ENCODE measurements at regions not wholly inside any gene's neighbourhood (a gene's known extent, or its start where the extent isn't known, plus 50 kb on each side); places are given as distances from the start of the nearest gene placed in this dataset.

DNA sequence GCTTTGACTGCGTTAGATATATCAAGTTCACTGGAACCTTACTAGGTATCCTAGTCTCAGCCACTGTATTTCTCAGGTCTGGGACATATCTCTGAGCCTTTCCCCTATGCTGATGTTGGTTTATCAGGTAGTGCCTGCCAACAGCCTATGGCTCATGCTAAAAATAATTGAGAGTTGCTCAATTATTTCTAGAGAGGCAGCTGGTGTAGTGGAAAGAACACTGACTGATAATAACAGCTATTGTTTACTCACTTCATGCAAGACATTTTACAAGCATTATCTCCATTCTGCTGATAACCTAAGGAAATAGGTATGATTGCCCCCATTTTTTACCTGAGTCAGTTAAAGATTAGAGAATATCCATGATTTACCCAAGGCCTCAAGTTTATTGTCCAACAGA is 231.4 kb downstream of the LRRN1 start:
- H3K9ac ChIP-seq (ENCODE audit: low read length): no peak overlapping the region
- no peak for TF ChIP-seq EP300 (conservative IDR thresholded peaks at IDR 0.05; ENCODE audit: poor library complexity, severe bottlenecking)
- TF ChIP-seq RAD21 (conservative IDR thresholded peaks at IDR 0.05): no peak
- TF ChIP-seq TAF1 (IDR thresholded peaks at IDR 0.05; ENCODE audit: low read depth): no peak
- TF ChIP-seq MXI1 (conservative IDR thresholded peaks at IDR 0.05; ENCODE audit: poor library complexity, severe bottlenecking): no peak
- TF ChIP-seq, protein P1, sequence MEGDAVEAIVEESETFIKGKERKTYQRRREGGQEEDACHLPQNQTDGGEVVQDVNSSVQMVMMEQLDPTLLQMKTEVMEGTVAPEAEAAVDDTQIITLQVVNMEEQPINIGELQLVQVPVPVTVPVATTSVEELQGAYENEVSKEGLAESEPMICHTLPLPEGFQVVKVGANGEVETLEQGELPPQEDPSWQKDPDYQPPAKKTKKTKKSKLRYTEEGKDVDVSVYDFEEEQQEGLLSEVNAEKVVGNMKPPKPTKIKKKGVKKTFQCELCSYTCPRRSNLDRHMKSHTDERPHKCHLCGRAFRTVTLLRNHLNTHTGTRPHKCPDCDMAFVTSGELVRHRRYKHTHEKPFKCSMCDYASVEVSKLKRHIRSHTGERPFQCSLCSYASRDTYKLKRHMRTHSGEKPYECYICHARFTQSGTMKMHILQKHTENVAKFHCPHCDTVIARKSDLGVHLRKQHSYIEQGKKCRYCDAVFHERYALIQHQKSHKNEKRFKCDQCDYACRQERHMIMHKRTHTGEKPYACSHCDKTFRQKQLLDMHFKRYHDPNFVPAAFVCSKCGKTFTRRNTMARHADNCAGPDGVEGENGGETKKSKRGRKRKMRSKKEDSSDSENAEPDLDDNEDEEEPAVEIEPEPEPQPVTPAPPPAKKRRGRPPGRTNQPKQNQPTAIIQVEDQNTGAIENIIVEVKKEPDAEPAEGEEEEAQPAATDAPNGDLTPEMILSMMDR (IDR thresholded peaks at IDR 0.05; ENCODE audit: poor library complexity, severe bottlenecking): no peak
- no peak for TF ChIP-seq POLR2AphosphoS5 (IDR thresholded peaks at IDR 0.05)
- TF ChIP-seq, protein P2, sequence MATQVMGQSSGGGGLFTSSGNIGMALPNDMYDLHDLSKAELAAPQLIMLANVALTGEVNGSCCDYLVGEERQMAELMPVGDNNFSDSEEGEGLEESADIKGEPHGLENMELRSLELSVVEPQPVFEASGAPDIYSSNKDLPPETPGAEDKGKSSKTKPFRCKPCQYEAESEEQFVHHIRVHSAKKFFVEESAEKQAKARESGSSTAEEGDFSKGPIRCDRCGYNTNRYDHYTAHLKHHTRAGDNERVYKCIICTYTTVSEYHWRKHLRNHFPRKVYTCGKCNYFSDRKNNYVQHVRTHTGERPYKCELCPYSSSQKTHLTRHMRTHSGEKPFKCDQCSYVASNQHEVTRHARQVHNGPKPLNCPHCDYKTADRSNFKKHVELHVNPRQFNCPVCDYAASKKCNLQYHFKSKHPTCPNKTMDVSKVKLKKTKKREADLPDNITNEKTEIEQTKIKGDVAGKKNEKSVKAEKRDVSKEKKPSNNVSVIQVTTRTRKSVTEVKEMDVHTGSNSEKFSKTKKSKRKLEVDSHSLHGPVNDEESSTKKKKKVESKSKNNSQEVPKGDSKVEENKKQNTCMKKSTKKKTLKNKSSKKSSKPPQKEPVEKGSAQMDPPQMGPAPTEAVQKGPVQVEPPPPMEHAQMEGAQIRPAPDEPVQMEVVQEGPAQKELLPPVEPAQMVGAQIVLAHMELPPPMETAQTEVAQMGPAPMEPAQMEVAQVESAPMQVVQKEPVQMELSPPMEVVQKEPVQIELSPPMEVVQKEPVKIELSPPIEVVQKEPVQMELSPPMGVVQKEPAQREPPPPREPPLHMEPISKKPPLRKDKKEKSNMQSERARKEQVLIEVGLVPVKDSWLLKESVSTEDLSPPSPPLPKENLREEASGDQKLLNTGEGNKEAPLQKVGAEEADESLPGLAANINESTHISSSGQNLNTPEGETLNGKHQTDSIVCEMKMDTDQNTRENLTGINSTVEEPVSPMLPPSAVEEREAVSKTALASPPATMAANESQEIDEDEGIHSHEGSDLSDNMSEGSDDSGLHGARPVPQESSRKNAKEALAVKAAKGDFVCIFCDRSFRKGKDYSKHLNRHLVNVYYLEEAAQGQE (IDR thresholded peaks at IDR 0.05; ENCODE audit: borderline replicate concordance): no peak
- no peak for TF ChIP-seq EZH2 (IDR thresholded peaks at IDR 0.05; ENCODE audit: borderline replicate concordance, insufficient read depth, low read length, poor library complexity, severe bottlenecking)
- no peak for TF ChIP-seq SMC3 (conservative IDR thresholded peaks at IDR 0.05; ENCODE audit: poor library complexity)
- no peak overlapping the region for H2AFZ ChIP-seq (ENCODE audit: low read depth, low read length)

DNA sequence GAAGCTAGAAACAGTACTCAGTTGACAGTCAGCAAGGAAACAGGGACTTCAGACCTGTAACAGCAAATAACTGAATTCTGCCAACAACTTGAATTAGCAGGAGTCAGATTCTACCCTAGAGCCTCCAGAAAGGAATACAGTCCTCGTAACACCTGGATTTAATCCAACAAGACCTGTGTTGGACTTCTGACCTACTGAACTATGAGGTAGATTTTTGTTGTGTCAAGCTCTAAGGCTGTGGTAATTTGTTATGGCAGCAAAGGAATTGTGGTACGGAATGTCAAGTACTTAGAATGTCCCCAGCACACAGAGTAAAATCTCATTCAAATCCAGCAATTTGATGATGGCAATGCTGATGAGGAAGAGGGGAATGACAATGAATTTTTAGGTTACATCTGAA is 234.1 kb downstream of the LRRN1 start:
- Histone ChIP-seq H3K36me3 (ENCODE audit: insufficient read depth, low read length) (no peaks in the 10 kb centered on the region), H3F3A (ENCODE audit: insufficient read depth, low read length, poor library complexity, severe bottlenecking) (no peaks in the 10 kb centered on the region), H3K4me3 (ENCODE audit: low read length) (no peak overlapping the region), H3K9ac (ENCODE audit: low read length) (no peak overlapping the region), H3K9me3 (ENCODE audit: low read length) (no peaks in the 10 kb centered on the region), H3K79me2 (replicated peaks; ENCODE audit: insufficient read depth, low read length) (no peaks in the 10 kb centered on the region), H3K27ac (ENCODE audit: low read length) (no peak overlapping the region), H3K27me3 (ENCODE audit: insufficient read depth, low read depth, low read length) (no peaks in the 10 kb centered on the region), H3K9me2 (ENCODE audit: insufficient read depth, low read length) (no peaks in the 10 kb centered on the region), H2AFZ (ENCODE audit: low read depth, low read length) (no peak overlapping the region), H3K4me2 (ENCODE audit: low read length) (no peak overlapping the region), H4K20me1 (ENCODE audit: insufficient read depth) (no peaks in the 10 kb centered on the region)
- TF ChIP-seq EZH2 (IDR thresholded peaks at IDR 0.05; ENCODE audit: borderline replicate concordance, insufficient read depth, low read length, poor library complexity, severe bottlenecking) (no peak), SMC3 (conservative IDR thresholded peaks at IDR 0.05; ENCODE audit: poor library complexity) (no peak), POLR2AphosphoS5 (IDR thresholded peaks at IDR 0.05) (no peak), MXI1 (conservative IDR thresholded peaks at IDR 0.05; ENCODE audit: poor library complexity, severe bottlenecking) (no peak), EP300 (conservative IDR thresholded peaks at IDR 0.05; ENCODE audit: poor library complexity, severe bottlenecking) (no peak), TAF1 (IDR thresholded peaks at IDR 0.05; ENCODE audit: low read depth) (no peak), RAD21 (conservative IDR thresholded peaks at IDR 0.05) (no peak)
- TF ChIP-seq, protein P2 (IDR thresholded peaks at IDR 0.05; ENCODE audit: borderline replicate concordance): no peak
- TF ChIP-seq, protein P1 (IDR thresholded peaks at IDR 0.05; ENCODE audit: poor library complexity, severe bottlenecking): no peak

More for the DNA sequence above, 231.4 kb downstream of the LRRN1 start:
- H3K9me2 ChIP-seq (ENCODE audit: insufficient read depth, low read length): no peaks in the 10 kb centered on the region
- no peaks in the 10 kb centered on the region for H3K27me3 ChIP-seq (ENCODE audit: insufficient read depth, low read depth, low read length)
- no peaks in the 10 kb centered on the region for H3K36me3 ChIP-seq (ENCODE audit: insufficient read depth, low read length)
- H3K9me3 ChIP-seq (ENCODE audit: low read length): no peaks in the 10 kb centered on the region
- H3K27ac ChIP-seq (ENCODE audit: low read length): no peak overlapping the region
- no peak overlapping the region for H3K4me3 ChIP-seq (ENCODE audit: low read length)
- no peak overlapping the region for H3K4me2 ChIP-seq (ENCODE audit: low read length)
- H4K20me1 ChIP-seq (ENCODE audit: insufficient read depth): no peaks in the 10 kb centered on the region
- H3F3A ChIP-seq (ENCODE audit: insufficient read depth, low read length, poor library complexity, severe bottlenecking): no peaks in the 10 kb centered on the region
- H3K79me2 ChIP-seq (replicated peaks; ENCODE audit: insufficient read depth, low read length): no peaks in the 10 kb centered on the region

Measured in neural cell (in vitro differentiated cells).